H1 (cell line): ENCODE measurements at regions not wholly inside any gene's neighbourhood (a gene's known extent, or its start where the extent isn't known, plus 50 kb on each side); places are given as distances from the start of the nearest gene placed in this dataset.
A peak's percentile ranks its signal among the peaks of the same experiment; 100 is the strongest.

Experiments
- CTCF ChIA-PET: fragments of 300-600 bp; sonication (Branson Sonifier 250); formaldehyde crosslinking; loops from one replicate; lab custom pipeline; 2021; ENCODE audit not compliant: partially characterized antibody; lab: Charles Lee
- POLR2A ChIA-PET: fragments of 300-600 bp; sonication (Branson Sonifier 250); formaldehyde crosslinking; loops from one replicate; lab custom pipeline; 2021; ENCODE audit warnings: inconsistent platforms; ENCODE audit not compliant: partially characterized antibody; lab: Charles Lee
- DNase-seq, 2 experiments: peaks; one replicate each; pipeline versions ENCODE4 v3.0.0 to v3.0.0-alpha.2; 2010 to 2022; ENCODE audit warnings: low spot score in 2 of 2, low read depth in 1 of 2, mixed read lengths in 1 of 2
- FAIRE-seq: peaks from 2 replicates; lab custom pipeline; 2011; peaks lifted over from hg19 to GRCh38; lab: Jason Lieb, UNC
- H2AFZ ChIP-seq: 2 replicates; pipeline ENCODE4 v1.8.1; 2012; ENCODE audit warnings: low read length, inconsistent platforms
- H2AK5ac ChIP-seq: 2 replicates; pipeline ENCODE4 v1.6.1; 2013; ENCODE audit warnings: low read depth, low read length
- H2BK120ac ChIP-seq: replicated peaks from 2 replicates; pipeline ENCODE3; 2013; ENCODE audit warnings: low read depth, low read length, inconsistent platforms
- H2BK12ac ChIP-seq: 2 replicates; pipeline ENCODE4 v1.6.1; 2013; ENCODE audit warnings: low read depth, low read length
- H2BK15ac ChIP-seq: 2 replicates; pipeline ENCODE4 v1.6.1; 2013; ENCODE audit warnings: low read length
- H2BK20ac ChIP-seq: 2 replicates; pipeline ENCODE4 v1.6.1; 2013; ENCODE audit warnings: low read length
- H2BK5ac ChIP-seq: 2 replicates; pipeline ENCODE4 v1.6.1; 2013; ENCODE audit warnings: low read depth, low read length
- H3K14ac ChIP-seq: 2 replicates; pipeline ENCODE4 v1.6.1; 2013; ENCODE audit warnings: inconsistent platforms; ENCODE audit not compliant: insufficient read length
- H3K18ac ChIP-seq: 2 replicates; pipeline ENCODE4 v1.6.1; 2013; ENCODE audit warnings: low read length; ENCODE audit errors: extremely low read depth
- H3K23ac ChIP-seq: 2 replicates; pipeline ENCODE4 v1.6.1; 2013; ENCODE audit warnings: inconsistent platforms; ENCODE audit not compliant: insufficient read length
- H3K23me2 ChIP-seq: 2 replicates; pipeline ENCODE4 v1.6.1; 2013; ENCODE audit warnings: low read depth, low read length
- H3K27ac ChIP-seq: 2 replicates; pipeline ENCODE4 v1.6.1; 2011; ENCODE audit warnings: low read depth, low read length, inconsistent platforms
- H3K27me3 ChIP-seq, 4 experiments: replicated peaks in 1 of 4; 1 replicate in 1 of 4; 2 replicates in 3 of 4; pipeline versions ENCODE4 v1.6.1 to v1.8.1; 2011 to 2013; ENCODE audit warnings: low read length in 3 of 4, mild to moderate bottlenecking in 3 of 4, inconsistent platforms in 2 of 4, mixed read lengths in 2 of 4, moderate library complexity in 1 of 4; ENCODE audit not compliant: control insufficient read depth in 3 of 4, insufficient read depth in 3 of 4; ENCODE audit errors: extremely low read depth in 1 of 4
- H3K36me3 ChIP-seq, 4 experiments: 2 replicates each; pipeline versions ENCODE4 v1.6.1 to v1.8.1; 2011 to 2013; ENCODE audit warnings: mild to moderate bottlenecking in 4 of 4, low read length in 3 of 4, moderate library complexity in 2 of 4, control low read depth in 1 of 4, inconsistent platforms in 1 of 4; ENCODE audit not compliant: insufficient read depth in 4 of 4, control insufficient read depth in 2 of 4
- H3K4ac ChIP-seq: replicated peaks from 2 replicates; pipeline ENCODE3; 2013; ENCODE audit warnings: low read length, low read depth, mixed read lengths, inconsistent platforms; ENCODE audit not compliant: insufficient read length
- H3K4me1 ChIP-seq, 4 experiments: replicated peaks in 1 of 4; 1 replicate in 1 of 4; 2 replicates in 3 of 4; pipeline versions ENCODE4 v1.6.1 to v1.8.1; 2011 to 2013; ENCODE audit warnings: low read length in 3 of 4, inconsistent platforms in 2 of 4, mixed read lengths in 1 of 4; ENCODE audit not compliant: insufficient read depth in 4 of 4, control insufficient read depth in 3 of 4
- H3K4me2 ChIP-seq, 2 experiments: 2 replicates each; pipeline versions ENCODE4 v1.6.1 to v1.8.1; 2011 to 2013; ENCODE audit warnings: low read depth in 2 of 2, low read length in 2 of 2, control low read depth in 1 of 2, inconsistent platforms in 1 of 2, mild to moderate bottlenecking in 1 of 2; ENCODE audit not compliant: insufficient read depth in 1 of 2
- H3K4me3 ChIP-seq, 4 experiments: fragments of 200-600, 300-600 bp in 1 of 4; sonication (generic), shearing (Covaris generic), sonication (Bioruptor Twin) in 1 of 4; 2 replicates each; pipeline versions ENCODE4 v1.5.1 to v1.8.1; 2011 to 2016; ENCODE audit warnings: low read length in 4 of 4, low read depth in 3 of 4, control low read depth in 2 of 4, inconsistent platforms in 2 of 4, mild to moderate bottlenecking in 2 of 4, mixed read lengths in 1 of 4, moderate library complexity in 1 of 4; ENCODE audit not compliant: insufficient read depth in 2 of 4; ENCODE audit errors: extremely low read depth in 1 of 4
- H3K56ac ChIP-seq: replicated peaks from 2 replicates; pipeline ENCODE3; 2013; ENCODE audit warnings: low read depth, mild to moderate bottlenecking, mixed read lengths, low read length, inconsistent platforms; ENCODE audit not compliant: insufficient read length
- H3K79me1 ChIP-seq: 2 replicates; pipeline ENCODE4 v1.6.1; 2013; ENCODE audit warnings: low read depth, low read length, control low read depth
- H3K79me2 ChIP-seq, 2 experiments: 2 replicates each; pipeline versions ENCODE4 v1.6.1 to v1.8.1; 2012 to 2013; ENCODE audit warnings: low read length in 2 of 2, mild to moderate bottlenecking in 2 of 2, inconsistent platforms in 1 of 2; ENCODE audit not compliant: insufficient read depth in 2 of 2, control insufficient read depth in 1 of 2
- H3K9ac ChIP-seq, 4 experiments: replicated peaks in 1 of 4; 1 replicate in 1 of 4; 2 replicates in 3 of 4; pipeline versions ENCODE4 v1.6.1 to v1.8.1; 2011 to 2013; ENCODE audit warnings: low read depth in 3 of 4, low read length in 3 of 4, control low read depth in 2 of 4, mild to moderate bottlenecking in 2 of 4, moderate library complexity in 2 of 4, inconsistent platforms in 1 of 4; ENCODE audit errors: extremely low read depth in 1 of 4
- H3K9me3 ChIP-seq, 2 experiments: 2 replicates each; pipeline versions ENCODE4 v1.6.1 to v1.8.1; 2012 to 2013; ENCODE audit warnings: mild to moderate bottlenecking in 2 of 2, moderate library complexity in 2 of 2, control low read depth in 1 of 2, inconsistent platforms in 1 of 2, low read depth in 1 of 2, low read length in 1 of 2, mixed read lengths in 1 of 2; ENCODE audit not compliant: insufficient read depth in 2 of 2
- H4K20me1 ChIP-seq, 2 experiments: replicated peaks in 1 of 2; 2 replicates each; pipeline versions ENCODE3 to v1.8.1; 2011 to 2013; ENCODE audit warnings: inconsistent platforms in 2 of 2, low read length in 2 of 2, mild to moderate bottlenecking in 1 of 2; ENCODE audit not compliant: insufficient read depth in 2 of 2, control insufficient read depth in 1 of 2
- H4K5ac ChIP-seq: 2 replicates; pipeline ENCODE4 v1.6.1; 2013; ENCODE audit warnings: low read length, low read depth, mixed read lengths, inconsistent platforms; ENCODE audit not compliant: insufficient read length
- H4K8ac ChIP-seq: 2 replicates; pipeline ENCODE4 v1.8.0; 2013; ENCODE audit warnings: mild to moderate bottlenecking, moderate library complexity, low read length, inconsistent platforms; ENCODE audit not compliant: insufficient read depth; ENCODE audit errors: extremely low read depth
- H4K91ac ChIP-seq: replicated peaks from 2 replicates; pipeline ENCODE3; 2013; ENCODE audit warnings: low read length, mixed read lengths, inconsistent platforms; ENCODE audit not compliant: insufficient read length
- CTBP2 ChIP-seq: IDR thresholded peaks from 2 replicates; pipeline ENCODE4 v1.7.0; 2011; ENCODE audit warnings: borderline replicate concordance, mild to moderate bottlenecking, moderate library complexity, mixed read lengths, low read length; ENCODE audit not compliant: insufficient read depth, insufficient read length
- JUND ChIP-seq: IDR thresholded peaks from 2 replicates; pipeline ENCODE4 v1.6.1; 2011; ENCODE audit warnings: mild to moderate bottlenecking, improper control_type of control experiment, low read length
- POLR2A ChIP-seq, 2 experiments: IDR thresholded peaks; 1 replicate in 1 of 2; 2 replicates in 1 of 2; pipeline ENCODE4 v1.6.1; 2011; ENCODE audit warnings: low read depth in 2 of 2, low read length in 2 of 2, mild to moderate bottlenecking in 2 of 2; ENCODE audit errors: control extremely low read depth in 1 of 2
- RAD21 ChIP-seq, 2 experiments: IDR thresholded peaks in 1 of 2; conservative IDR thresholded peaks in 1 of 2; 2 replicates each; pipeline ENCODE4 v1.6.1; 2011; ENCODE audit warnings: low read depth in 2 of 2, low read length in 2 of 2, improper control_type of control experiment in 1 of 2, inconsistent platforms in 1 of 2, mild to moderate bottlenecking in 1 of 2, moderate library complexity in 1 of 2
- WGBS, 2 experiments: shearing (Covaris generic) in 1 of 2; methylation state at CpG; one replicate each; pipeline versions ENCODE4 v1.1.6 to v1.1.7; 2013 to 2015; ENCODE audit warnings: low lambda C conversion rate in 2 of 2, mixed read lengths in 2 of 2, inconsistent platforms in 1 of 2, low coverage in 1 of 2, missing lambda C conversion rate in 1 of 2; ENCODE audit not compliant: insufficient replicate concordance in 2 of 2, insufficient coverage in 1 of 2, insufficient read length in 1 of 2; ENCODE audit errors: extremely low coverage in 1 of 2, missing lambda C conversion rate in 1 of 2; 5-methylcytosine and 5-hydroxymethylcytosine counted together
- TF ChIP-seq, protein P1 (sequence below), 3 experiments: IDR thresholded peaks; 1 replicate in 2 of 3; 2 replicates in 1 of 3; pipeline versions ENCODE4 v1.5.1 to v1.6.1; 2011; ENCODE audit warnings: low read length in 3 of 3, mild to moderate bottlenecking in 3 of 3, inconsistent platforms in 2 of 3, low read depth in 1 of 3, moderate library complexity in 1 of 3; ENCODE audit not compliant: insufficient read depth in 1 of 3; ENCODE audit errors: control extremely low read depth in 1 of 3

GRCh38 chr4:62644372-62644771, 1444.2 kb downstream of the ADGRL3 start:
- H2AK5ac ChIP-seq: no peak overlapping the region
- H4K5ac ChIP-seq: no peak overlapping the region
- no peaks in the 10 kb centered on the region for H3K79me2 ChIP-seq
- no peaks in the 10 kb centered on the region for H3K23me2 ChIP-seq
- no peak overlapping the region for H2BK120ac ChIP-seq
- no peak overlapping the region for H3K4ac ChIP-seq
- no peak overlapping the region for H3K18ac ChIP-seq
- no peak overlapping the region for H4K8ac ChIP-seq
- H3K14ac ChIP-seq: no peak overlapping the region
- no peak overlapping the region for H2BK12ac ChIP-seq
- H3K23ac ChIP-seq: no peak overlapping the region
- TF ChIP-seq, protein P1, sequence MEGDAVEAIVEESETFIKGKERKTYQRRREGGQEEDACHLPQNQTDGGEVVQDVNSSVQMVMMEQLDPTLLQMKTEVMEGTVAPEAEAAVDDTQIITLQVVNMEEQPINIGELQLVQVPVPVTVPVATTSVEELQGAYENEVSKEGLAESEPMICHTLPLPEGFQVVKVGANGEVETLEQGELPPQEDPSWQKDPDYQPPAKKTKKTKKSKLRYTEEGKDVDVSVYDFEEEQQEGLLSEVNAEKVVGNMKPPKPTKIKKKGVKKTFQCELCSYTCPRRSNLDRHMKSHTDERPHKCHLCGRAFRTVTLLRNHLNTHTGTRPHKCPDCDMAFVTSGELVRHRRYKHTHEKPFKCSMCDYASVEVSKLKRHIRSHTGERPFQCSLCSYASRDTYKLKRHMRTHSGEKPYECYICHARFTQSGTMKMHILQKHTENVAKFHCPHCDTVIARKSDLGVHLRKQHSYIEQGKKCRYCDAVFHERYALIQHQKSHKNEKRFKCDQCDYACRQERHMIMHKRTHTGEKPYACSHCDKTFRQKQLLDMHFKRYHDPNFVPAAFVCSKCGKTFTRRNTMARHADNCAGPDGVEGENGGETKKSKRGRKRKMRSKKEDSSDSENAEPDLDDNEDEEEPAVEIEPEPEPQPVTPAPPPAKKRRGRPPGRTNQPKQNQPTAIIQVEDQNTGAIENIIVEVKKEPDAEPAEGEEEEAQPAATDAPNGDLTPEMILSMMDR (IDR thresholded peaks at IDR 0.05; ENCODE audit: control extremely low read depth in 1 of 3, insufficient read depth in 1 of 3, low read depth in 1 of 3, low read length in 3 of 3): peak in 2 of 3 experiments; percentile 52 to 59; a peak in 2 of 4 replicates
- TF ChIP-seq JUND: 0 out of 2 replicates have a peak, but pooled peaks have one; percentile 34
- TF ChIP-seq RAD21 (IDR thresholded peaks at IDR 0.05 in 1 of 2, conservative IDR thresholded peaks at IDR 0.05 in 1 of 2; ENCODE audit: low read depth in 2 of 2, low read length in 2 of 2): peak; percentile 84 to 87
- TF ChIP-seq CTBP2: no peak
- TF ChIP-seq POLR2A (IDR thresholded peaks at IDR 0.05; ENCODE audit: control extremely low read depth in 1 of 2, low read depth in 2 of 2, low read length in 2 of 2): no peak
- no peak overlapping the region for H4K91ac ChIP-seq
- no peak overlapping the region for H3K9ac ChIP-seq
- DNase-seq: no peak
- no peaks in the 10 kb centered on the region for H3K4me1 ChIP-seq
- H3K9me3 ChIP-seq: no peaks in the 10 kb centered on the region
- no peak overlapping the region for H3K4me3 ChIP-seq
- no peaks in the 10 kb centered on the region for H3K79me1 ChIP-seq
- H3K56ac ChIP-seq: no peak overlapping the region
- no peaks in the 10 kb centered on the region for H4K20me1 ChIP-seq
- no peak overlapping the region for H2BK5ac ChIP-seq
- CTCF ChIA-PET: interaction anchor here (0.6 to 2.0 kb wide), 16 partner anchors 9 to 1838 kb away, joined by 3 to 9 read pairs (median 3); no protein-coding TSS in a partner anchor
- WGBS, 2 experiments: 20% methylated on average over 3 of the region's 3 CpGs; no CpG with 5 or more reads in 1 of the 2 experiments
- POLR2A ChIA-PET: interaction anchor here (0.6 kb wide), 1 partner anchor 69 kb away, joined by 3 read pairs; no protein-coding TSS in a partner anchor
- H3K4me2 ChIP-seq: no peak overlapping the region
- H3K27ac ChIP-seq: no peak overlapping the region
- no peak overlapping the region for H2BK20ac ChIP-seq
- FAIRE-seq: no peak
- H2AFZ ChIP-seq: peak overlapping the region; percentile 98
- H3K36me3 ChIP-seq: no peaks in the 10 kb centered on the region
- H2BK15ac ChIP-seq: no peak overlapping the region
- H3K27me3 ChIP-seq: no peaks in the 10 kb centered on the region
